ENCODE measurements at regions not wholly inside any gene's neighbourhood (a gene's known extent, or its start where the extent isn't known, plus 50 kb on each side); places are given as distances from the start of the nearest gene placed in this dataset.

- no peak for TF ChIP-seq ELF1 (IDR thresholded peaks at IDR 0.05)
- no peak for TF ChIP-seq CTCF (IDR thresholded peaks at IDR 0.05)
- no peak for TF ChIP-seq EZH2phosphoT487 (IDR thresholded peaks at IDR 0.05; ENCODE audit: borderline replicate concordance, low read depth)
- TF ChIP-seq RAD21 (IDR thresholded peaks at IDR 0.05; ENCODE audit: low read length) = no peak
- TF ChIP-seq NRF1 (IDR thresholded peaks at IDR 0.05; ENCODE audit: low read depth, low read length) = no peak
- no peak for TF ChIP-seq EP300 (IDR thresholded peaks at IDR 0.05; ENCODE audit: borderline replicate concordance in 1 of 2, low read depth in 1 of 2, low read length in 1 of 2)
- TF ChIP-seq POLR2AphosphoS5 (IDR thresholded peaks at IDR 0.05; ENCODE audit: low read depth, low read length) = no peak
- no peak for TF ChIP-seq MXI1 (IDR thresholded peaks at IDR 0.05; ENCODE audit: low read depth, low read length)
- no peak for TF ChIP-seq PBX3 (IDR thresholded peaks at IDR 0.05)
- TF ChIP-seq CHD2 (IDR thresholded peaks at IDR 0.05; ENCODE audit: low read length, partially characterized antibody) = no peak
- no peak for TF ChIP-seq SIN3A (IDR thresholded peaks at IDR 0.05; ENCODE audit: borderline replicate concordance, low read depth, low read length)
- no peak for TF ChIP-seq SMC3 (IDR thresholded peaks at IDR 0.05; ENCODE audit: low read depth, low read length)
- TF ChIP-seq MEF2A (IDR thresholded peaks at IDR 0.05; ENCODE audit: borderline replicate concordance, low read depth) = no peak
- no peak for TF ChIP-seq YY1 (IDR thresholded peaks at IDR 0.05; ENCODE audit: low read depth)
Measured at GRCh38 chr5:106739127-106739526, 931.6 kb downstream of the EFNA5 start.
